Vagina (tissue), 2 donors: ENCODE measurements at regions not wholly inside any gene's neighbourhood (a gene's known extent, or its start where the extent isn't known, plus 50 kb on each side); places are given as distances from the start of the nearest gene placed in this dataset.

Experiments
- DNase-seq, 2 donors: peaks; one replicate each; pipeline ENCODE4 v3.0.0-alpha.2; 2017; ENCODE audit errors: extremely low spot score in 2 of 2
- H3K27ac ChIP-seq: fragments of 200-600 bp; sonication (generic); one replicate; pipeline ENCODE4 v1.5.1; 2019
- H3K27me3 ChIP-seq: fragments of 200-600 bp; sonication (generic); one replicate; pipeline ENCODE4 v1.5.1; 2019
- H3K36me3 ChIP-seq, 2 donors: fragments of 200-600 bp; sonication (generic); one replicate each; pipeline ENCODE4 v1.5.1; 2017 to 2019
- H3K4me1 ChIP-seq: fragments of 200-600 bp; sonication (generic); one replicate; pipeline ENCODE4 v1.5.1; 2019
- H3K4me3 ChIP-seq, 2 donors: fragments of 200-600 bp; sonication (generic); 1 replicate in 1 of 2; 2 replicates in 1 of 2; pipeline ENCODE4 v1.5.1; 2016 to 2019
- H3K9me3 ChIP-seq: fragments of 200-600 bp; sonication (generic); one replicate; pipeline ENCODE4 v1.5.1; 2019
- CTCF ChIP-seq, 3 experiments: fragments of 450-650 bp in 2 of 3; fragments of 200-600 bp in 1 of 3; sonication (generic) in 1 of 3; IDR thresholded peaks; one replicate each; pipeline ENCODE4 v1.5.1; 2017 to 2019; ENCODE audit warnings: antibody characterized with exemption in 3 of 3, mild to moderate bottlenecking in 2 of 3, moderate library complexity in 2 of 3
- POLR2A ChIP-seq, 2 donors: fragments of 450-650 bp; IDR thresholded peaks; one replicate each; pipeline ENCODE4 v1.6.1; 2017; ENCODE audit warnings: antibody characterized with exemption in 2 of 2, mild to moderate bottlenecking in 2 of 2, moderate library complexity in 2 of 2
- POLR2AphosphoS5 ChIP-seq, 2 donors: sonication (generic); formaldehyde crosslinking; IDR thresholded peaks; one replicate each; pipeline ENCODE4 v1.9.0; 2017; ENCODE audit warnings: antibody characterized with exemption in 2 of 2, mild to moderate bottlenecking in 2 of 2, low read depth in 1 of 2; ENCODE audit not compliant: insufficient read depth in 1 of 2
- intact Hi-C: fragments of 100-400 bp; cut with DNase I; formaldehyde crosslinking; loops from one replicate; pipeline ENCODE4 v1.15.1; 2023

GRCh38 chrX:98331407-98331806 is 1447.7 kb downstream of the RPA4 start:
- Histone ChIP-seq H3K27ac (no peak overlapping the region), H3K4me1 (no peaks in the 10 kb centered on the region), H3K27me3 (no peaks in the 10 kb centered on the region), H3K9me3 (no peaks in the 10 kb centered on the region), H3K4me3 (no peak overlapping the region), H3K36me3 (no peaks in the 10 kb centered on the region)
- DNase-seq: no peak
- TF ChIP-seq CTCF (IDR thresholded peaks at IDR 0.05): no peak
- no peak for TF ChIP-seq POLR2A (IDR thresholded peaks at IDR 0.05)
- intact Hi-C loops: no loop called here

- Histone ChIP-seq H3K36me3 (no peaks in the 10 kb centered on the region), H3K4me3 (no peak overlapping the region), H3K9me3 (peaks cover 7% of the 10 kb centered on the region), H3K4me1 (no peaks in the 10 kb centered on the region), H3K27ac (no peak overlapping the region), H3K27me3 (no peaks in the 10 kb centered on the region)
- TF ChIP-seq CTCF (IDR thresholded peaks at IDR 0.05): no peak
- no peak for TF ChIP-seq POLR2AphosphoS5 (IDR thresholded peaks at IDR 0.05; ENCODE audit: insufficient read depth in 1 of 2, low read depth in 1 of 2)
- no peak for TF ChIP-seq POLR2A (IDR thresholded peaks at IDR 0.05)
- intact Hi-C loops: no loop called here
- DNase-seq: no peak
Measured at GRCh38 chrX:98338544-98338943, 1454.8 kb downstream of the RPA4 start.

GRCh38 chrX:98350940-98351339 is 1467.2 kb downstream of the RPA4 start:
- intact Hi-C loops: no loop called here
- no peak overlapping the region for H3K4me3 ChIP-seq
- no peaks in the 10 kb centered on the region for H3K36me3 ChIP-seq
- H3K27me3 ChIP-seq: no peaks in the 10 kb centered on the region
- DNase-seq: no peak
- H3K4me1 ChIP-seq: no peaks in the 10 kb centered on the region
- no peaks in the 10 kb centered on the region for H3K9me3 ChIP-seq
- TF ChIP-seq POLR2A (IDR thresholded peaks at IDR 0.05): no peak
- no peak for TF ChIP-seq POLR2AphosphoS5 (IDR thresholded peaks at IDR 0.05; ENCODE audit: insufficient read depth in 1 of 2, low read depth in 1 of 2)
- TF ChIP-seq CTCF (IDR thresholded peaks at IDR 0.05): no peak
- no peak overlapping the region for H3K27ac ChIP-seq

GRCh38 chrX:98357146-98357545 is 1473.4 kb downstream of the RPA4 start:
- DNase-seq: no peak
- H3K36me3 ChIP-seq: no peaks in the 10 kb centered on the region
- no peaks in the 10 kb centered on the region for H3K27me3 ChIP-seq
- no peaks in the 10 kb centered on the region for H3K4me1 ChIP-seq
- H3K4me3 ChIP-seq: no peak overlapping the region
- H3K9me3 ChIP-seq: no peaks in the 10 kb centered on the region
- TF ChIP-seq CTCF (IDR thresholded peaks at IDR 0.05) (no peak), POLR2A (IDR thresholded peaks at IDR 0.05) (no peak), POLR2AphosphoS5 (IDR thresholded peaks at IDR 0.05; ENCODE audit: insufficient read depth in 1 of 2, low read depth in 1 of 2) (no peak)
- H3K27ac ChIP-seq: no peak overlapping the region
- intact Hi-C loops: no loop called here

- TF ChIP-seq POLR2AphosphoS5 (IDR thresholded peaks at IDR 0.05; ENCODE audit: insufficient read depth in 1 of 2, low read depth in 1 of 2): no peak
- TF ChIP-seq CTCF (IDR thresholded peaks at IDR 0.05): no peak
- no peak for TF ChIP-seq POLR2A (IDR thresholded peaks at IDR 0.05)
- Histone ChIP-seq H3K27me3 (no peaks in the 10 kb centered on the region), H3K4me1 (no peaks in the 10 kb centered on the region), H3K27ac (no peak overlapping the region), H3K9me3 (no peaks in the 10 kb centered on the region), H3K36me3 (no peaks in the 10 kb centered on the region), H3K4me3 (no peak overlapping the region)
- DNase-seq: no peak
- intact Hi-C loops: no loop called here
Measured at GRCh38 chrX:98362630-98363029, 1478.9 kb downstream of the RPA4 start.
